GM12891 (cell line): ENCODE measurements at regions not wholly inside any gene's neighbourhood (a gene's known extent, or its start where the extent isn't known, plus 50 kb on each side); places are given as distances from the start of the nearest gene placed in this dataset.

Experiments
- POLR2A ChIP-seq: IDR thresholded peaks from 2 replicates; pipeline ENCODE4 v1.6.1; 2011; ENCODE audit warnings: low read depth, low read length, control low read depth
- POLR2AphosphoS5 ChIP-seq: IDR thresholded peaks from 2 replicates; pipeline ENCODE4 v1.6.1; 2011; ENCODE audit warnings: low read depth, low read length, control low read depth
- TAF1 ChIP-seq: IDR thresholded peaks from 2 replicates; pipeline ENCODE4 v1.6.1; 2011; ENCODE audit warnings: low read depth, low read length, control low read depth

GRCh38 chr7:80063834-80064233 is 70.8 kb upstream of the GNAI1 start:
- TF ChIP-seq POLR2AphosphoS5 = no peak
- TF ChIP-seq POLR2A = no peak
- no peak for TF ChIP-seq TAF1
